Hematopoietic multipotent progenitor cell treated with erythropoietin and hydrocortisone succinate and interleukin-3 and kit ligand, for 4 days (in vitro differentiated cells): ENCODE measurements at regions not wholly inside any gene's neighbourhood (a gene's known extent, or its start where the extent isn't known, plus 50 kb on each side); places are given as distances from the start of the nearest gene placed in this dataset.
"Not testable (repeated sequence)": the region's sequence is repeated elsewhere in the genome, so short reads cannot be mapped to it uniquely, and the experiment has no call there.

Experiments used
- DNase-seq: peaks from one replicate; pipeline ENCODE4 v3.0.0-alpha.2; 2015

DNA sequence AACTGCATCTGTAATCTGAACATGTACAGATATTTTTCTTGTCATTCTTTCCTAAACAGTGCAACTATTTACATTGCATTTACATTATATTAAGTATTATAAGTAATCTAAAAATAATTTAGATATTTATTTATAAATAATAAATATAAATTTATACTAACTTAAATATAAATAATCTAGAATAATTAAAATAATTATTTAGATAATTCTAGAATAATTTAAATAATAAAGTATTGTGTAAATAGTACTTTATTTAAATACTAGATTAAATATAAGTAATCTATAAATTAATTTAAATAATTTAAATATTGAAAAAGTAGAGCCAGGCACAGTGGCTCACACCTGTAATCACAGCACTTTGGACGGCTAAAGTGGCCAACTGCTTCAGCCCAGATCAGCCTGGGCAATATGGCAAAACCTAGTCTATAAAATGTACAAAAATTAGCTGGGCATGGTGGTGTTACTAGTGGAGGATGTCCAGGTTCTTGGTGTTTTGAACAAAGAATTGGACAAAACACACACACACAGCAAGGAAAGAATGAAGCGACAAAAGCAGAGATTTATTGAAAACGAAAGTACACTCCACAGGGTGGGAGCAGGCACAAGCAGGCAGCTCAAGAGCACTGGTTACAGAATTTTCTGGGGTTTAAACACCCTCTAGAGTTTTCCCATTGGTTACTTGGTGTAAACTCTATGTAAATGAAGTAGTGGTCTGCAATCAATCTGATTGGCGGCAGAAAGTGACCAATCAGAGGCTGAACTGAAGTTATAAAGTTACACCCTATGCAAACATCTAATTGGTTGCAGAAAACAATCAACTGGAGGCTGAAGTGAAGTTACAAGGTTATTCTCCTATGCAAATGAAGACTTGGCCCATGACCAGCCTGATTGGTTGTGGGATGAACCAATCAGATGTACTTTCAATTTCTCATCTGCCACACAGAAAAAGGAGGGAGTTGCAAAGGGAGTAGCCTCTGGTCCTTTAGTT lies 100.2 kb upstream of the SP4 start:
- DNase-seq: no peak

DNA sequence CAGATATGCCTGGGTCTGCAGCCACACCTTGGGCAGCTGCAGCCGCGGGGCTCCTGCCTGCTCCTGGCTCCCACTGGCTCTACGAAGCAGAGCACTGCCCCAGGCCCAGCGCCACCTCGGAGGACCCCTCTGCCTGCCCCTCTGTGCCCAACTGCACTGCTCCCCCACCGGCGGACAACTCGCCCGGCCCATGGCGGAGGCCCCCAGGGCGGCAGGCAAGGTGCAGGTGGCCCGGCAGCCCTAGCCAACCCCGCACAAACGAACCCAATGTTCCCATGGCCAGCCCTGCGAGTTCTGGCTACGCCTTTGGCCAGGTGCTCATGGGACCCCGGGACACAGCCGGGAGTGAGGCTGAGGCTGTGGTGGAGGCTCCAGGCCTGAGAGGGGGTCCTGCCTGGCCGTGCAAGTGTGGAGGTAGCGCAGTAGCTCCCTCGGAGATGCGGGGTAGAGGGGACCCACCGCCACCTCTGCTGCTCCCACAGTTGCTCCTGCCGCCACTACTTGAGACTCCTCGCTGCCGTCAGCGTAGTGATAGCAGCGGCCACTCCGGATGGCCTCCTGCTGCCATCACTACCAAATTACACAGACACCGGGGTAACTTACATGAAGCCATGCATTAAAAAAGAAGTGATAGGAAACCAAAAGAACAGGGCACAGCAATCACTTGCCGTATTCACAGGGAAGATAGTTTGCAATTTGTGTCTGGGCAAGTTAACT lies 97.3 kb upstream of the SP4 start:
- DNase-seq: no peak

DNA sequence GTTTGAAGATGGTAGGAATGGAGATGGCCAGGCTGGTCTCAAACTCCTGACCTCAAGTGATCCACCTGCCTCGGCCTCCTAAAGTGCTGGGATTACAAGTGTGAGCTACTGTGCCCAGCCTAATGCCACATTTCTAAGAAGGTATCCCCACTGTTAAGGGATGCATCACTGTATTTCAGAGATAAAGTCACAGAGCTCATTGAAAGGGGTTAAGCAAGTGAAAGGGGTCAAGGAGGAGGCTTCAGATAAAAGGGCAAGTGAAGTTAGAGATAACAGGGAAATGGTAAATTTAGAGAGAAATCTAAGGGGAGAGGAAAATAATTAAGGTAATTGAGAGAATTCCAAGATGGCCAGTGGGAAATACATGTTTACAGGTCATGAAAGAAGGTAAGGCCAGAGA lies 93.0 kb upstream of the SP4 start:
- DNase-seq: peak; percentile 65

DNA sequence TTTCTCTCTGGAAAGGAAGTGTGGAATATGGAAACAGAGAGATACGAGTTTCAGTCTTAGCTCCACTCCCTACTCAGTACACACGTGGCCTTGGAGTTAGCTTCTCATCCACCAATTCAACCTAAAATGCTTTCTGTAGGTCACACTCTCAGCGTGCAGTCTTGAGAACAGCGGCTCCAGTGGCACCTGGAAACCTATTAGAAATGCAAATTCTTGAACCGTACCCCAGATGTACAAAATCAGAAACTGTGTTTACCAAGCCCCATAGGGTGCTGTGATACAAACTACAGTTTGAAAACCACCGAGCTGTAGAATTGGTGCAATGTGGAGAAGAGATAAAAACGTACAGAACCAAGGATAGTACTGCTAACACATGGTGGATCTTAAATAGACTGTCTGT lies 91.1 kb upstream of the SP4 start:
- DNase-seq: no peak

DNA sequence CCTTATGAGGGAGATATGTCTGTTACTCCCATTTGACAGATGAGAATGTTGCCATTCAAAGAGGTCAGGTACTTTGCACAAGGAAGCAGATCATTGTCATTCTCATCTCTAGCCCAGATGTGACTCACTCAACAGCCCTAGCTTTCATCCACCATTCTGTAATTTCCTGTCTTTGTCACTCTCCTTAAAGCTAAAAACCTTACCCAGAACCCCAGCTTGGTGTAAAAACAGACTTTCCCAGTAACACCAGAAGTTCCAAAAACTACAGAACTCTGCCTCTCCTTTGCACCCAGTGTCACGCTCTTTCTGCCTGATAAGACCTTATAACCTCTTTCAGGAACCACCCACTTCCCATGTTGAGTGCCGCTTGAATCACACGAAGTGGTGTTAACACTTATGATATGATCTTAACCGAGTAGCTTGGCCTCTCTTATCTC lies 89.1 kb upstream of the SP4 start:
- DNase-seq: peak; percentile 90

DNA sequence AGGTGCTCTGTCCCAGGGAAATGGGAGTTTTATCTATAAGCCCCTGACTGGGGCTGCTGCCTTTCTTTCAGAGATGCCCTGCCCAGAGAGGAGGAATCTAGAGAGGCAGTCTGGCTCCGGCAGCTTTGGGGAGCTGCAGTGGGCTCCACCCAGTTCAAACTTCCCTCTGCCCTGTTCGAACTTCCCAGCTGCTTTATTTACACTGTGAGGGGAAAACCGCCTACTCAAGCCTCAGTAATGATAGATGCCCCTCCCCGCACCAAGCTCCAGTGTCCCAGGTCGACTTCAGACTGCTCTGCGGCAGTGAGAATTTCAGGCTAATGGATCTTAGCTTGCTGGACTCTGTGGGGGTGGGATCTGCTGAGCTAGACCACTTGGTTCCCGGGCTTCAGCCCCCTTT lies 83.0 kb upstream of the SP4 start:
- not testable (repeated sequence) for DNase-seq

DNA sequence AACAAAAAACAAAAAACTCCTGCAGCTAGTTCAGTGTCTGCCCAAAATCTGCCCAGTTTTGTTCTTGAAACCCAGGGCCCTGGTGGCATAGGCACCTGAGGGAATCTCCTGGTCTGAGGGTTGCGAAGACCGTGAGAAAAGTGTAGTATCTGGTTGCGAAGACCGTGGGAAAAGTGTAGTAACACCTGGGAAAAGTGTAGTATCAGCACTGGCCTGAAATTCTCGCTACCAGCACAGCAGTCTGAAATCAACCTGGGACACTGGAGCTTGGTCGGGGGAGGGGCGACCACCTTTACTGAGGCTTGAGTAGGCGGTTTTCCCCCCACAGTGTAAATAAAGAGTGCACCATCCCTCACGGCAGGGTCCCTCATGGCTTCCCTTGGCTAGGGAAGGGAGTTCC lies 82.5 kb upstream of the SP4 start:
- DNase-seq: no peak

DNA sequence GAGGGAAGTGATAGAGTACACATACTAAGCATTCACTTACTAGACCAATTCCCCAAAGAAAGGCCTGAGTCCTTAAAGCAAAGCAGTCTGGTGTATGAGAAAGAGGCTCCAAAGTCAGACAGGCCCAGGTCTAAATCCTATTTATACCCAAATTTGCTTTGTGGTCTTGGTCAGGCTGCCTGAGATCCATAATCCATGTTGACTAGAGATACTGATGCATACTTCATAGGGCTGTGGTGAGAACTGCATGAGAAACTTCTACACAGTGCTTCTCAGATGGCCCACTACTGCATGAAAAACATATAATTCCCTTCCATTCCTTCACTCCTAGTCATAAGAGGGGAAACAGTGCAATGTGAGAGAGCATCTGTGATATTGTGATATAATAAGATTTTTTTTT lies 81.6 kb upstream of the SP4 start:
- no peak for DNase-seq

DNA sequence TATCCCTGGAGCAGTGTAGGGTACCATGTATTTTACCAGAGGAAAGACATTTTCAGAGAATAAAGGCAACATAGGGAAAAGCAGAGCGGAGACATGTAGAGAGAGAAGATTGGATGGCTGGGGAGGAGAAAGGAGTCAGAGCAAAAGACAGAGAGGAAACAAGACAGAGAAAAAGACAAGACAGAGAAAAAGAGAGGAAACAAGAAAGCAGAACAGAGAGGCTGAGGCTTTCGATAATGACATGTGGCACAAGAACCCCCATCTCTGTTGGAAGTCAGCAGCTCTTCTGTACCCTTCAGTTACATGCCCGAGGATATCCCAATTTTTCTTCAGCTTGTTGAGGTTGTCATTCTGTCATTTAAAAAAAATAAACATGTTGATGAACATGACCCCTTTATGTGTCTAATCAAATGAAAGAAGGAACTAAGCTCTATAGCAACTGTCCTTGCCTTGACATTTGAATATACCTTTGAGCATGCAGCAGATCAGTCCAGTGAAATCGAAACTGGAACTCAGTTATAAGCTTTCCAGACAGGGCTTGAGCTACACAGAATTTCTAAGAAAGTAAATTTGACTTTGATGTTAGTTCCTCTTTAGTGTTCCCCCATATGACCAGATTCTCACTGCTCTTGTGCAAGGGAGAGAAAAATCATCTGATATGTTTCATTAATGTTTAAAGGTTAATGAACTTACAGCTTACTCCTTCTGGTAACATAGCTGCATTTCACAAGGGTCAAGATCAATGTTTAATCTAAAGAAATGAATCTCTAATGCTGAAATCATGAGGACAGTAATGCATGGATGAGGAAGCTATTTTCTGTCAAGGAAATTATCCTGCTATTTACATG lies 75.1 kb upstream of the SP4 start:
- peak; percentile 85 for DNase-seq

DNA sequence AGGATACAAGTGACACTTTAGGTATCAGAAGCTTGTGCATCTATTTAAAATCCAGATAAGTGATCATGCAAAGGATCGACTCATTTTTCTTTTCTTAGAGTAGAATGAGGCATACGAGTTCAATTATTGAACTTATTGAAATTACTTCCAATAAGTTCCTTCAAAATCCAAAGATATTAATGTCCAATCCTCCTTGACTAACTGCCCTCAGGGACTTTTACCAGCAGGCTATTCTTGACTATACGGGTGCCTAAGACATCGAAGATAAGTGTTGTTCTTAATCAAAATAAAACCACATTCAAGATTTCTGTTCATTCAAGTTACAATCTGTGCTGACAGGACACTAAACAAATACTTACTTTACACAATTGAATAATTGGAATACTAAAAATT lies 74.5 kb upstream of the SP4 start:
- no peak for DNase-seq

DNA sequence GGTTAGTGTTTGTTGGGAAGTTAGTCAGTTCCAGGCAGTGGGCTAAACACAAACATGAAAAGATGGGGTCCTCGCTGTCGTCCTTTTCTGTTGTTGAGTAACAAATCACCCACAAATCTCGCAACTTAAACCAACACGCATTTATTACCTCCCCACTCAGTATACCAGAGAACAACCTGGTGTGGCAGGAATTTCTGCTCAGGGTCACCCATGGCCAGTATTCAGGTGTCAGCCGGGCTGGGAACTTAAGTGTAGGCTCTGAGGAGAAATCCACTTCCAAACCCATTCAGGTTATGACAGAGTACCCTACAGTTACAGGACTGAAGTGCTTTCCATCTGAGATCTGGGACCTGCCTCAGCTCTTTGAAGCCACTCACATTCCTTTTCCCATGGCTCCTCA lies 73.6 kb upstream of the SP4 start:
- no peak for DNase-seq

DNA sequence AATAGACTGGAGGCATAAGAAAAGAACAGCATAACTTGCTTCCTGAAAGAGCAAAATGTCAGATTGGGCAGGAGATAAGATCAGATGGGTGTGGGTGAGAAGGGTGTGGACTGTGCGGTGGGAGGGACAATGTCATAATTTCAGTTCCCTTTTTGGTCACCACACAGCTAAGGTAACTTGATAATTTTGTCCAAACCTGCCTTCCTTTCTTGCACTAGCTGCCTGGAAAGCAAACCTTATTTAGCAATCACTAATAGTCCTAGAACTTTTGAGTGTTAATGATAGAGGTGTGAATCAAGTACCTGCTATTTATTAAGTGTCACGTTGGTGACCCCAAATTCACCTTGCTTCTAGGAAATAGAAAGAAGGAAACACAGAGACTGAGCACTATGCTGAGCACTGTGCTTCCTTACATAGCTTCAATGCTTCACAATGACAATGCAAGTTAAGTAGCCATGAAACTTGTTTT lies 72.4 kb upstream of the SP4 start:
- DNase-seq: peak; percentile 94

DNA sequence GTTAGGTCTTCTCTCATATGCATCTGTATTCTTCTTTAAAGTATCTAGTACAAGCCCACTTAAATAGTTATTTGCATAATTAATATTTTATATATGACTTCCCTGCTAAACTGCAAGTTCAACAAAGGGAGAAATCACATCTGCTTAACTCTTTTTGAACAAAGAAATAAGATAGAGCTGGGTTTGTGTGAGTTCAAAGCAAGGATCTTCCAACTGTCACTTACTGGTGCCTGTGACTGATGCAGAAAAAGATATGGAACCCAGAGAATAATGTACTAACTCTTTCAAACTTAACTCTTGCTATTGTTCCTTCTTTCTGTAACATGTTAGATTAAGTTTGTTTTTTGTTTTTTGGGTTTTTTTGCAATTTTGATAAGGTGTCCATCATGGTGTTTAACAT lies 71.3 kb upstream of the SP4 start:
- peak; percentile 51 for DNase-seq

DNA sequence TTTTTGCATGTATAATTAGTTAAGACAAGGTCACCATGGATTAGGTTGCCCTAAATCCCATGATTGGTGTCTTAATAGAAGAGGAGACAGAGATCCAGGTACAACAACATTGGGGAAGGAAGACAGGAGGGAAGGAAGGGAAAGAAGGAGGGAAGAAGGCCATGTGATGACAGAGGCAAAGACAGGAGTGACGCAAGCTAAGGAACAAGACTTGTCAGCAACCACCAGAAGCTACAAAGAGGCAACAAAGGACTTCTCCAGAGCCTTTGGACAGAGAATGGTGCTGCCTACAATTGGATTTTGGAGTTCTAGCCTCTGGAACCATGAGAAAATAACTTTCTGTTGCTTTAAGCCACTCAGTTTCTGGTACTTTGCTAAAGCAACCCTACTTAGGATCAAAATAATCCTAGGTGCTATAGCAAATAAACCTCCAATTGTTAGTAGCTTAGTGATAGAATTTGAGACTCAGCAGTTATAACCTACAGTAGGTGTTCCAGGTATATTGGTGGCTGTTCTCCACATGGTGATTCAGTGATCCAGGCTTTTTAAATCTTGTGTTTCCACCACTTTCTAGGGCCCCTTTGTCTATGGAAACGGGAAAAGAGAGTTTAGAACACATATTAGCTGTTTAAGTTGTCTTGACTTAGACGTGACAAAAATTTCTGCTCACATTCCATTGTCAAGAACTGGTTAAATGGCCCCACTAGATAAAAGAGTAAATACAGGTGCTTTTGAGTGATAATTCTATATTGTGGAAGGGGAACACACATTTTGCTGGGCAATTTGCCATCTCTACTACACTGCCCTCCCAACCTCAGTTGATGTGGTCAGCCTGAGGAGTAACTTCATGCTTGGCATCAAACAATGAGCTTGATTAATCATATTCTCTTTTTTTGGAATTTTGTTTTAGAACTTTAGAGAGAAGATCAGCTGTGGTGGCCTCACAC lies 70.5 kb upstream of the SP4 start:
- DNase-seq: peak; percentile 92

DNA sequence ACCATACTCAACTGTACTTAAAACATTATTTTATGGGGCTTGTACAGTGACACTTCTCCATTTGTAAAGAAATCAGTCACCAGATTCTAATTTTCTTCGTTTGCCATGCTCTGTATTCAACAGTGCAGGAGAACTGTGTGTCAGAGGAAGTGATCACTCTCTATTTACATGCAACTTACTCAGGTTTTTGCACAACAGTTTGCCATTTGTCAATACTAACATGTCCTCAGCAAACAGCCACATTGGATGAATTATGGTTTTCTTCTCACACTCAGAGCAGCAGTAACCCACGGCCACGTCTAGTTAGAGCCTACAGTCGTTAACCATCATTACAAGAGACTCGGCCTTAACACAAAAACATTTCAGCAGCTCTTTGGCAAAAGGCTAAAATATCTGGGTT lies 69.2 kb upstream of the SP4 start:
- peak; percentile 49 for DNase-seq

DNA sequence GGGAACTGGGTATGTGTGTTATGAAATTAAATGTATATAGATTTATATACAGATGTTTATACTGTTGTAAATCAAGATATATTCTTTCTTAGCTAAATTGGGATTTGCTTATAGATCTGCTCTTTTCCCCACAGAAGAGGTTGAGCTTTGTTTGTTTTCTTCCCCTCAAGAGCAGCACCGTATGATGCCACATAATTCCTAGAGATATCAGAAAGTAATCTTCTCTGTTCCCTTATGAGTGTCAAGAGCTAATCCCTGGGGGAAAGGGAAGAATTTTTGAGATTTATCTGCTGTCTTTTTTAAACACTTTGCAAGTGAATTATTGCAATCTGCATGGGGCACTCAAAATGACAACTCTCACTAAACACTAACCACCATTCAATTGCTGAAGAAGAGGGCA lies 68.7 kb upstream of the SP4 start:
- no peak for DNase-seq

DNA sequence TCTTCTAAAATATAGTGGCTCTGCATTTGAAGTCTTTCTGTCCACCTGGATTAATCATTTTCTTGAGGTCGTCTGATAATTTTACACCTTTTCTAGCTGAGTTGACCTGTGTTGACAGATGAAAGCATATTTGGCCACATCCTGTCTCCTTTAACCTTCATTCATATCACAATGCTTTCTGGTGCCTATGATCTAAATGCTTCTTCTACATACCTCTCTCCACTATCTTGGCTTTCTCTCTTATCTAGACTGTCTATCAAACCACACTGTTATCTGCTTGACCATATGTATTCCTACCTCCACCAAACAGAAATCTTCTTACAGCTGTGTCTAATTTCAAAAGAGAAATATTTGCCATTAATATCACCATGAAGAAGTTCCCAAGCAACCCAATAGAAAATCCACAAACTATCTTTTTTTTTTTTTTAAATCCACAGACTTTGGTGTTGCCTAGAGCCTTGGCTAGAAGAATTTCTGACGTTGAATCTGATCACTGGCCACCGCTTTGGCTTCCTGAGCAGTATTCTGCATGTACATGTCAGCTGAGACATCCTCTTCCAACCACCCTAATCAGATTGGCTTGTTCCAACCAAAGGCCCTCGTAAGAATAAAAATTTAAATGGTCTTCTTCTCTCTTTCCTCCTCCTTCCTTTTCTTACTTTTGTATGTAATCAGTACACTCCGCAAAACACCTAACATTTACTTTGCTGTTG lies 66.3 kb upstream of the SP4 start:
- peak; percentile 71 for DNase-seq

DNA sequence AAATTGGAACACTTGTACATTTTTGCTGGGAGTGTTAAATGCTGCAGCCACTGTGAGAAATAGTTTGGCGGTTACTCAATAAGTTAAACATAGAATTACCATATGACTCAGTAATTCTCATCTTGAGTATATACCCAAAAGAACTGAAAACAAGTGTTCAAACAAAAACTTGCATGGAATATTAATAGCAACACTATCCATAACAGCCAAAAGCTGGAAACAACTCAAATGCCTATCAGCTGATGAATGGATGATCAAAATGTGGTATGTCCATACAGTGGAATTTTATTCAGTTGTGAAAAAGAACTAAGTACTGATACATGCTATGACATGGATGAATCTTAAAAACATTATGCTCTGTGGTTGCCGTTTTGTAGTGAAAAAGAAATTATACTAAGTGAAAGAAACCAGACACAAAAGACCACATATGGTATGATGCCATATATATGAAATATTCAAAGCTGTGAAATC lies 63.0 kb upstream of the SP4 start:
- no peak for DNase-seq

DNA sequence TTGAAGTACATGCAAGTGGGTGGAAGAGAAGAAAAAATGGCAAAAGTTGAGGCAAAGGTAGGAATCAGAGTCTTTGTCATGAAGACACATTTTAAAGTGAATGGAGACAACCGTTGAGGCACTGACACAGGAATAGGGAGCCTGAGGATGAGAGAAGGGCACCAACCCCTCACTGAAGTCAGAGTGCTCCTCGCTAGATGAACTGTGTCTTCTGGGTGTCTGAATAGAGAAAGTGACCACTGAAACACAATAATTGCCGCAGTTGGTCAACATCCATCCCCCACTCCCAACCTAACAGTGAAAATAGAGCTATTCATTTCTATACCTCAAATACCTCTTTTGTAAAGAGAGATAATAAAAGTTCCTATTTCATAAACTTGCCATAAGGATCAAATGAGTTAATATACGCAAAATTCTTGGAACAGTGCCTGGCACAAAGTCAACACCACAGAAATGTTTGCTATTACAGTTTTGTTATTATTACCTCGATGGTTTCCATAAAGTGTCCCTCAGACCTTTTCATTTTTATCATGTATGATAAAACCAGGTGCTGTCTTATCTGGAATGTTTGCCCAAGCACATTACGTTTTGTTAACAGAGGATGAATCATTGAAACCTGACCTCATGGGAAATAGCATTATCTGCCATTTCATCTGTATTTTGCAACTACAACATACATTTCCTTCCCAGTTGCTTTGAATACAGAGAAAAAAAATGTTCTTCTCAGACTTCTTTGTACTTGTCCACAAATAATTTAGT lies 61.8 kb upstream of the SP4 start:
- peak; percentile 55 for DNase-seq

DNA sequence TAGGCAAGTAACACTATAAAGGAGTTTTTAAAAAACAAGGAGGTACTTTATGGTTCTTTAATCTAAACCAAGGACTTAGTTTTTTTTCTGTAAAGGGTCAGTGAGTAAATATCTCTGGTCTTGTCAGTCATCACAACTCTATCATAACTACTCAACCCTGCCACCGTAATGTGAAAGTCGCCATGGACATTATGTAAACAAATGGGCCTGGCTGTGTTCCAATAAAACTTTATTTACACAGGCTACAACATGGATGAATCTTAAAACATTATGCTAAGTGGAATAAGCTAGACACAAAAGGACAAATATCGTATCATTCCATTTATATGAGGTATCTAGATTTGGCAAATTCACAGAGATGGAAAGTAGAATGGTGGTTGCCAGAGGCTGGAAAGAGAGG lies 60.8 kb upstream of the SP4 start:
- DNase-seq: no peak
